GM10266 (cell line): ENCODE measurements at regions not wholly inside any gene's neighbourhood (a gene's known extent, or its start where the extent isn't known, plus 50 kb on each side); places are given as distances from the start of the nearest gene placed in this dataset.
"Not testable (repeated sequence)": the region's sequence is repeated elsewhere in the genome, so short reads cannot be mapped to it uniquely, and the experiment has no call there.

Experiments
- DNase-seq: peaks from one replicate; pipeline ENCODE4 v3.0.0; 2012; ENCODE audit errors: extremely low spot score
- TF ChIP-seq, protein P1 (sequence below): IDR thresholded peaks from 2 replicates; pipeline ENCODE4 v1.5.1; 2012; ENCODE audit warnings: mild to moderate bottlenecking, low read depth; ENCODE audit not compliant: control insufficient read depth, insufficient read depth; ENCODE audit errors: missing control alignments

DNA sequence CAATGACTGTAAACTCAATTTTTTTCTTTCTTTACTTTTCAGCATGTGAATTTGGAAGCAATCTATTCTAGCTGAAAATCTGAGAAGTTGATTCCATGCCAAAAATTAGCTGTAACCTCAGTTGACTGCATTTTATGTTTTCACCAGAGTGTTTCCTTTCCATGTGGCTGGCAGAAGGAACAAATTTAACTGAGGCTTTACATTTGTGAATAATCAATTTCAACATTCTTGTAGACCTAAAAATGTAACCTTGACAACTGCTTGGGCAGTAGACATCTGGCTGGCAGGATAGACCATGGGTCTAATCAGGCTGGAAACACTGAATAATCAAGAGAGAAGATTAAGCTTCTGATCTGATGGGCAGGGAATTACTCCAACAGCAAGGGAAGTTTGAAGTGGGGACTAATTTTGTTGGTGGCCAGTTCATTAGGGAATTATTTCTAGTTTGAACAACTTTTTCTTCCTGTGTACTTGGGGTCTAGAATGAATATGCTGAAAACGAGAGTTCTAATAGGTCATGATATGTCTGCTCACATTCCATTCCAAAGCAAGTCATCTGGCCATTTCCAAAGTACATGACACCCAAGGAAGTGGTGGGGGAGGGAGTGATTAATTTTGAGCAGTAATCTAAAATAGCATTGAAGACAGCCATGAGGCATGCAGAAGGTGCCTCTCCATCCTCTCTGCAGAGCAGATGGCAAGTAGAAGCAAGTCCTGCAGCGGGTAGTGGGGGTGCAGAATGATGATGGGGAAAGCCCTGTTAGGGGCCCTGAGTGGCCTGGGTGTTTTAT is 68.2 kb downstream of the ATP23 start:
- no peak for DNase-seq
- TF ChIP-seq, protein P1, sequence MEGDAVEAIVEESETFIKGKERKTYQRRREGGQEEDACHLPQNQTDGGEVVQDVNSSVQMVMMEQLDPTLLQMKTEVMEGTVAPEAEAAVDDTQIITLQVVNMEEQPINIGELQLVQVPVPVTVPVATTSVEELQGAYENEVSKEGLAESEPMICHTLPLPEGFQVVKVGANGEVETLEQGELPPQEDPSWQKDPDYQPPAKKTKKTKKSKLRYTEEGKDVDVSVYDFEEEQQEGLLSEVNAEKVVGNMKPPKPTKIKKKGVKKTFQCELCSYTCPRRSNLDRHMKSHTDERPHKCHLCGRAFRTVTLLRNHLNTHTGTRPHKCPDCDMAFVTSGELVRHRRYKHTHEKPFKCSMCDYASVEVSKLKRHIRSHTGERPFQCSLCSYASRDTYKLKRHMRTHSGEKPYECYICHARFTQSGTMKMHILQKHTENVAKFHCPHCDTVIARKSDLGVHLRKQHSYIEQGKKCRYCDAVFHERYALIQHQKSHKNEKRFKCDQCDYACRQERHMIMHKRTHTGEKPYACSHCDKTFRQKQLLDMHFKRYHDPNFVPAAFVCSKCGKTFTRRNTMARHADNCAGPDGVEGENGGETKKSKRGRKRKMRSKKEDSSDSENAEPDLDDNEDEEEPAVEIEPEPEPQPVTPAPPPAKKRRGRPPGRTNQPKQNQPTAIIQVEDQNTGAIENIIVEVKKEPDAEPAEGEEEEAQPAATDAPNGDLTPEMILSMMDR = no peak

DNA sequence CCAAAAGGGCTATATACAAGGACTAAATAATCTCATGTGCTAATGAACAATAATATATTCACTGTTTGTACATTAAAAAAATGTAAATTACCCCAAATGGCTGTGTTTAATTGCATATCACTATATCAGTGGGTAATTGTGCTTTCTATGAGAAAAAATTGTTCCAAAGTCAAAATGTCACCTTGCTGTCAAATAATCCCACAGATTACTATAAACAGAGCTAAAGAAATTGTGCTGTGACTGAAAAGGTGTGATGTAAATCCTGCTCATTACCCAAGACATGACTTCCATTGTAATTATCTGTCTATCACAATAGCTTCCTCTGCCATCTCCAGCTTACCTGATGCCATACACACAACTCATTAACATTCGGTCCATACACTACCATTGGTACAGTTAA is 70.3 kb downstream of the ATP23 start:
- DNase-seq = no peak
- TF ChIP-seq, protein P1 = no peak

DNA sequence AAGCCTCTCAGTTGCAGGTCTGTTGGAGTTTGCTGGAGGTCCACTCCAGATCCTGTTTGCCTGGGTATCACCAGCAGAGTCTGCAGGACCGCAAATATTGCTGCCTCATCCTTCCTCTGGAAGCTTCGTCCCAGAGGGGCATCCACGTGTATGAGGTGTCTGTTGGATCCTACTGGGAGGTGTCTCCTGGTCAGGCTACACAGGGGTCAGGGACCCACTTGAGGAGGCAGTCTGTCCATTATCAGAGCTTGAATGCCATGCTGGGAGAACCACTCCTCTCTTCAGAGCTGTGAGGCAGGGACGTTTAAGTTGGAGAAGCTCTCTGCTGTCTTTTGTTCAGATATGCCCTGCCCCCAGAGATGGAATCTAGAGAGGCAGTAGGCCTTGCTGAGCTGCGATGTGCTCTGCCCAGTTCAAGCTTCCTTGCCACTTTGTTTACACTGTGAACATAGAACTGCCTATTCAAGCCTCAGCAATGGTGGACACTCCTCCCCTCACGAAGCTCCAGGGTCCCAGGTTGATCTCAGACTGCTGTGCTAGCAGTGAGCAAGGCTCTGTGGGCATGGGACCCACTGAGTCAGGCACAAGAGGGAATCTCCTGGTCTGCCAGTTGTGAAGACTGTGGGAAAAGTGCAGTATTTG is 81.1 kb downstream of the ATP23 start:
- DNase-seq = not testable (repeated sequence)

DNA sequence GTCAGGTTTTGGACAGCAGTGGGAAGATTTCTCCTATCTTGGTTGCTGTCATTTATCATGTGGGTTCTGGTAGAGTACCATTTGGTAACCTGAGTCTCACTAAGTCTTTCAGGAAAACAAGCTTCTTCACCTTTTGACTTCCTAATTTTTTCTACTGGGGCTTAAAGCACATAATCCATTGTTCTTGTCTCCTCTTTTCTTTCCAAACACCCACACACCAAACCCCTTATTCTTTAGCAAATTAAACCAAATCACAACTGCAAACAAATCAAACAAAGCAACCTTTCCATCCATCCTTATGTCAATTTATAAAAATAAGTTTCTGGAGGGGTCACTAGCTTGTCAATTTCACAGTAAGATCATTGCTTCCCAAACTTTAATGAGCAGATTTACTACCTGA is 84.1 kb downstream of the ATP23 start:
- TF ChIP-seq, protein P1 = no peak
- no peak for DNase-seq

DNA sequence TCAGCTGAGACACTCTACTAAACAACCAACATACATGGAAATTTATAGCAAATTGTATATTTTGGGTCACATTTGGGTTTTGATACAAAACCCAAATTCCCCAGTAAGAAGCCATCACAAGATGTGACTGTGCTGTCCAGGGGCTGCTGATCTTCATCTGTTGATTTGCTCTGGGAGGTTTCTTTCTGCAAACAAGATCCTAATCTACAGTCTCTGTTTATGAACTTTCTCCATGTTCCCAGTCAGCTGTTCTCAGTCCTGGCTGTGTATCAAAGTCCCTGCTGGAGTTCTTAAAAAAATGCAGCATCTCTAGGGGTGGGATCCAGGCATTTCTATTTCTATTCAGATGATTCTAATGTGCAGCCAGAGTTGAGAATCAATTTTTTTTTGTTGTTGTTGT is 85.1 kb downstream of the ATP23 start:
- no peak for DNase-seq
- TF ChIP-seq, protein P1 = no peak

DNA sequence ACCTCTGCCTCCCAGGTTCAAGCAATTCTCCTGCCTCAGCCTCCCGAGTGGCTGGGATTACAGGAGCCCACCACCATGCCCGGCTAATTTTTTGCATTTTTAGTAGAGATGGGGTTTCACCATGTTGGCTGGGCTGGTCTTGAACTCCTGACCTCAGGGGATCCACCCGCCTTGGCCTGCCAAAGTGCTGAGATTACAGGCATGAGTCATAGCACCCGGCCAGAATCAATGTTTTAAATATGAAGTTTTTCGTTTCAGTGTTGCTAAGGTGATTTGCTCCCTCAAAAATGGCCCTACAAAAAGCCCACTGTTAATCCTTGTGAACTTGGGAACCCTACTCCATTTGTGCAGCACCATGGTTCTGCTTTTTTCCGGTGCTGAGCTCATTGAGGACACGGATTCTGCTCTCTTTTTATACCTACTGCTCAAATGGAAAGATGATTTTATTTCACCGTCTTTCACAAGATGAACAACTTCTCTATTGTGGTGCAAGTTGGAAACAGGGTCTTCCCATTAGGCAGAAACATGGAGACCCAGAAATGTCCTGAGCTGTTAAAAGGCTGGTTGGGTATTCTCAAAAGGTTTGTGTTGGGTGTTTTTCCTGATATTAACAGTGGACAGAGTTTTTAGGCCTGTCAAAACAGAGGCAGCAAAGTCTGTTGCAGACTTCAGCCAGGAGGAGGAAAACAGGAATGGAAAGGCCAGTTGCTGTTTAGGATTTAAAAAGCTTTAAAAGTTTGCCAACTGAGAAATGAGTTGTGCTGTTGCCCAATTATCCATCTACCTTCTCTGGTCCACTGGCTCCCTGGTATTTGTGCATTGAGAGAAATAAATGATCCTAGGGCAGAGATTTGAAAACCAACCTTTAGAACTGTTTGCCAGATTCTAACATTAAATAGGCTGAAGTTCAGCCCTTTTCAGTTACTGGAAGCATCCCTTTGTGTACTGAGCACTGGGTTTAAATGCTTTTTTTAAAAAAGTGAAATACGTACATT is 85.8 kb downstream of the ATP23 start:
- TF ChIP-seq, protein P1 = no peak
- DNase-seq = no peak

DNA sequence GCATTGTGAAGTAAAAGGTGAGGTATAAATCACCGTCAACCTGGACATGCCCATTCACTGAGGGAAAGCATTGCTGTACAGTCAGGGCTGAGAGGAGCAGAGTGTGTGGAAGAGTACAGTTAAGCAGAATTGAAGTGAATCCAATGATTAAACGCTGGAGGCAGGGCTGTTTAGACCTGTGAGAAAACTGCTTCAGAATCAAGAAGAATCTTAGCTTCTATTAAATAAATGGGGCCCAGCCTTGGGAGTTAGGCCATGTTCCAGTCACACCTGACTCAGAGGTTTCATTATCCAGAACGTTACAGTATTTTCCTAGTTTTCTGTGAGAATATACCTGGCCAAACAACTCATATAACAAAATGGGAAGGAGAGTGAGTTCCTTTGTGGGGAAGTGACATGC is 86.9 kb downstream of the ATP23 start:
- TF ChIP-seq, protein P1 = no peak
- no peak for DNase-seq
